ENCODE measurements at regions not wholly inside any gene's neighbourhood (a gene's known extent, or its start where the extent isn't known, plus 50 kb on each side); places are given as distances from the start of the nearest gene placed in this dataset.
"Not testable (repeated sequence)": the region's sequence is repeated elsewhere in the genome, so short reads cannot be mapped to it uniquely, and the experiment has no call there.

DNA sequence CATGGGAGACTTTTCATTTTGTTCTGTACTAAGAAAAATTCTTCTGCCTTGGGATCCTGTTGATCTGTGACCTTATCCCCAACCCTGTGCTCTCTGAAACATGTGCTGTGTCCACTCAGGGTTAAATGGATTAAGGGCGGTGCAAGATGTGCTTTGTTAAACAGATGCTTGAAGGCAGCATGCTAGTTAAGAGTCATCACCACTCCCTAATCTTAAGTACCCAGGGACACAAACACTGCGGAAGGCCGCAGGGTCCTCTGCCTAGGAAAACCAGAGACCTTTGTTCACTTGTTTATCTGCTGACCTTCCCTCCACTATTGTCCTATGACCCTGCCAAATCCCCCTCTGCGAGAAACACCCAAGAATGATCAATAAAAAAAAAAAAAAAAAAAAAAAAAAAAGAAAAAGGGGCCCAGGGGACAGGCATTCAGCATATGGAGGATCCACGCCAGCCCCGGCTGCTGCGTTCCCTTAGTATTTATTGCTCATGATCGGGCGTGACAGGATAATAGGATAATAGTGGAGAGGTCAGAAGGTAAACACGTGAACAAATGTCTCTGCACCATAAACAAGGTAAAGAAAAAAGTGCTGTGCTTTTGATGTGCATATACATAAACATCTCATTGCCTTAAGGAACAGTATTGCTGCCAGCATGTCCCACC lies 113.7 kb upstream of the ZNF92 start:
- H3K4me3 ChIP-seq (ENCODE audit: low read depth, low read length); DNase-seq (ENCODE audit: low read depth): not testable (repeated sequence)

GRCh38 chr7:65254061-65254460 lies 119.6 kb upstream of the ZNF92 start:
- no peak for DNase-seq (ENCODE audit: low read depth)
- H3K4me3 ChIP-seq (ENCODE audit: low read depth, low read length) = no peak overlapping the region

- peak overlapping the region; percentile 72 for H3K4me3 ChIP-seq (ENCODE audit: low read depth, low read length)
- DNase-seq (ENCODE audit: low read depth) = no peak
Observed at GRCh38 chr7:65251851-65252620, 121.6 kb upstream of the ZNF92 start.

DNA sequence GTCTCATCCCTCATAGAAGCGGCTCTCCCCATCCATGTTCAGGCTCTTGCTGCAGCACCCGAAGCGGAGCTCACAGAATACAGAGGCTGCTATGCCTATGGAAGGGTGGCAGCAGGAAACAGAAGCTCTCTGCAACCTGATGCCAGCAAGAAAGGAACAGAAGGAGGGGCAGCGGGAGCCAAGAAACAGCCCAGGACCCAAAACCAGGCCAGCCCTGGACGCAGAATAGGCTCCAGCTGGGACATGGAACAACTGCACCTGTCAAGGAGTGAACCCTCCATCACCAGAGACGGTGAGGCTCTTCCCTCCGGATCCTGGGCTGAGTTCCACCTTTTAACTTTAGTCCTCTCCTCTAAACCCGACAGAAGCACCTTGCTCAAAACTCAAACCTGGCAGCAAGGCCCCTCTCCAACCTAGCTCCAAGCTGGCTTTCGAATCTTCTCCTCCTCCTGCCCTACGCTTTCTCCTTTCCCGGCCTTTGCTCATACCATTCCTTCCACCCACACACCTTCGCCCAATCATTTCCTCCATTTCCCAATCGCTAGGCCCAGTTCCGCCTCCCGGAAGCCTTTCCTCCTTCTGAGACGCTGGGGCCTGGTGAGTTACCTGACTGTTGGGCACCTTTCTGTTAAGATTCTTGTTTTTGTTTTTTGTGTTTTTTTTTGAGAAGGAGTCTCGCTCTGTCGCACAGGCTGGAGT lies 122.8 kb upstream of the ZNF92 start:
- no peak for DNase-seq (ENCODE audit: low read depth)
- no peak overlapping the region for H3K4me3 ChIP-seq (ENCODE audit: low read depth, low read length)

DNA sequence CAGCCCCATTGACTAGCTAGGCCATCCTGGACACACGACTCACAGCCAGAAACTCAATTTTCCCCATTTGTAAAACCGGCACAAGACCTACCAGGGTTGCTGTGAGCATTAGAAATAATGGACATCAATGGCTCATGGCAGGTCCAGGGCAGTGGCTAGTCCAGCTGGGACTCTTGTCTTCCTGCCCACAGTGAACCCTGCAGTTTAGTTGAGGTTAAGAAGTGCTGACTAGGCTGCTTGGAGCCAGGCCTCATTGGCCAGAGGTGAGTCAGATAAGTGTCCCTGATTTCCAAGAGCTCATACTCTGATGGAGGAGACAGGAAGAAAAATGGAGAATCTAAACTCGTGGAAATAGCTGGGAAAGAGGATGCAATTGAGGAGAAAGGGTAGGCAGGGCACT lies 123.4 kb upstream of the ZNF92 start:
- DNase-seq (ENCODE audit: low read depth) = no peak
- no peak overlapping the region for H3K4me3 ChIP-seq (ENCODE audit: low read depth, low read length)

DNA sequence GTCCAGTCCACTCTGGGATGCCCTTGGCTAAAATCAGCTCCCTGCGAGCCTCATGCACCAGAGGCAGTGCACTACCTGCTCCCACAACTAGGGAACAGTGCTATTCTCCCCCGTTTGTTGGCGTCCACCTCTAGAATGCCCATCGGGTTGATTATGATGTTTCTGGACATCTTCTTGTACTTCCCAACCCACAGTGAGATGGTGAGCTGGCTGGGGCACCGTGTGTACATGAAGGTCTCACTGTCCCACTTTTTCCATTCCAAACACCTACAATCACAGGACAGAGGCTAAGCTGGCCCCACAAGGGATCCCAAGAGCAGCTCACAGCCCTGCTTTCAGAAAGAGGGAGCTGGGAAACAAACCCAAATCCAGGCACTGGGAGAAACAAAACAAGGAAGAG lies 126.2 kb upstream of the ZNF92 start:
- H3K4me3 ChIP-seq (ENCODE audit: low read depth, low read length) = no peak overlapping the region

GRCh38 chr7:65239707-65240352 lies 133.8 kb upstream of the ZNF92 start:
- no peak for DNase-seq (ENCODE audit: low read depth)
- H3K4me3 ChIP-seq (ENCODE audit: low read depth, low read length) = peak overlapping the region; percentile 50

More for the DNA sequence above, 126.2 kb upstream of the ZNF92 start:
- no peak for DNase-seq (ENCODE audit: low read depth)

DNA sequence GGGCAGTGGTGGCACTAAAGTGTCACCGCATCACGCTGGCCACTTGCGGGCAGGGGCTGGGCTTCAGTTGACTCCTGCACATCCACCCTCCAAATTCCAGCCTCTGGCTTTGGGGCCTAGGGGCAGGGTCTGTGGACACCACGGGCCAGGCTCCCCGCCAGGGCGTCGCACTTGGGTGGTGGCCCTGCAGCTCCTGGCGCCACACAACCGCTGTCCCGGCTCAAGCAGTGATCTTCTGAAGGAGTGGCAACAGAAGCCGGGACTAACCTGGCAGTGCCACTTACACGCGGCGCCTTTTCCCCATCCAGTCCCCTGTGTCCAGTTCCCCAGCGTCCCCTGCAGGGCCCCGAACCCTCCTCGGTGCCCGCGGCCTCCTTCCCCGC lies 134.3 kb upstream of the ZNF92 start:
- peak overlapping the region; percentile 50 for H3K4me3 ChIP-seq (ENCODE audit: low read depth, low read length)
- no peak for DNase-seq (ENCODE audit: low read depth)

- no peak for DNase-seq (ENCODE audit: low read depth)
- no peak overlapping the region for H3K4me3 ChIP-seq (ENCODE audit: low read depth, low read length)
Observed at GRCh38 chr7:65238785-65239184, 134.9 kb upstream of the ZNF92 start.

DNA sequence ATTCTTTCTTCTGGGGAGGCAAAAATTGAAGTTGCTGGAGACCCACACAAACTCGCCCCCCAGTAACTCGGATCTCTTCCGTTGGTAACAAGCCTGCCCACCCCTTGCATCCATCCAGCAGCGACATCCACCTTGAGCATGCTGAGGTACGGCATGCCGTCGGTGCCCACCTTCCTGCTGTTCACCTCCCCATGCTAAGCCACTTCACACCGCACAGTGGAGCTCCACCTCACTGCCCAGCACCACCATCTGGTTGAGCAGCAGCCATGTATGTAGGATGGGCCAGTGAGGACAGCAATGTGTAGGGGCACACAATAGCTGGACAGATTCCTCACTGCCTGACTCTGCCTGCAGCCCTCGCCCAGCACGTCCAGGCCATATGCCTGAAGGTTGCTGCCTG lies 138.1 kb upstream of the ZNF92 start:
- no peak overlapping the region for H3K4me3 ChIP-seq (ENCODE audit: low read depth, low read length)
- DNase-seq (ENCODE audit: low read depth) = no peak

GRCh38 chr7:65233409-65234034 lies 140.1 kb upstream of the ZNF92 start:
- DNase-seq (ENCODE audit: low read depth) = no peak
- H3K4me3 ChIP-seq (ENCODE audit: low read depth, low read length) = no peak overlapping the region

DNA sequence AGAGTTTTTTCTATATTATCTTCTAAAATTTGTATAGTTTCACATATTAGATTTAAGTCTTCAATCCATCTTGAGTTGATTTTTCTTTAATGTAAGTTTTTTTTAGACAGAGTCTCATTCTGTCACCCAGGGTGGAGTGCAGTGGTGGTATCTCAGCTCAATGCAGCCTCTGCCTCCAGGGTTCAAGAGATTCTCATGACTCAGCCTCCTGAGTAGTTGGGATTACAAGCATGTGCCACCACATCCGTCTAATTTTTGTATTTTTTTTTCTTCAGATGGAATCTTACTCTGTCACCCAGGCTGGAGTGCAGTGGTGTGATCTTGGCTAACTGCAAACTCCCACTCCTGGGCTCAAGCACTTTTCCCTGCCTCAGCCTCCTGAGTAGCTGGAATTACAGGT lies 143.4 kb upstream of the ZNF92 start:
- no peak for DNase-seq (ENCODE audit: low read depth)
- H3K4me3 ChIP-seq (ENCODE audit: low read depth, low read length) = no peak overlapping the region

DNA sequence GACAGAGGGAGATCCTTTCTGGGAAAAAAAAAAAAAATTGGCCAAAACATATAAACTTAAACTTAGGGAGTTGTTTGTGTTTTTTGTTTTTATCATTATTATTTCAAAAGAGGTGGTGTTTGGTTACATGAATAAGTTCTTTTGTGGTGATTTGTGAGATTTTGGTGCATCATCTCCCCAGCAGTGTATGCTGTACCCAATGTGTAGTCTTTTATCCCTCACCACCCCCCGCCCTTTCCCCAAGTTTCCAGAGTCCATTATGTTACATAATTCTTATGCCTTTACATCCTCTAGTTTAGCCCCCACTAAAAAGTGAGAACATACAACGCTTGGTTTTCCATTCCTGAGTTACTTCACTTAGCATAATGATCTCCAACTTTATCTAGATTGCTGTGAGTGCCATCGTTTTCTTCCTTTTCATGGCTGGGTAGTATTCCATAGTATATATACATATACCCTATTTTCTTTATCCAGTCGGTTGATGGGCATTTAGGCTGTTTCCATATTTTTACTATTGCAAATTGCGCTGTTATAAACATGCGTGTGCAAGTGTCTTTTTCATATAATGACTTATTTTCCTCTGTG lies 148.1 kb upstream of the ZNF92 start:
- no peak overlapping the region for H3K4me3 ChIP-seq (ENCODE audit: low read depth, low read length)
- no peak for DNase-seq (ENCODE audit: low read depth)

GRCh38 chr7:65222655-65223054 lies 151.0 kb upstream of the ZNF92 start:
- no peak for DNase-seq (ENCODE audit: low read depth)
- no peak overlapping the region for H3K4me3 ChIP-seq (ENCODE audit: low read depth, low read length)

GRCh38 chr7:65221683-65222082 lies 152.0 kb upstream of the ZNF92 start:
- no peak for DNase-seq (ENCODE audit: low read depth)

GRCh38 chr7:65219623-65220022 lies 154.0 kb upstream of the ZNF92 start:
- DNase-seq (ENCODE audit: low read depth) = no peak

More at GRCh38 chr7:65221683-65222082, 152.0 kb upstream of the ZNF92 start:
- no peak overlapping the region for H3K4me3 ChIP-seq (ENCODE audit: low read depth, low read length)

GRCh38 chr7:65216469-65216868 lies 157.2 kb upstream of the ZNF92 start:
- DNase-seq (ENCODE audit: low read depth) = no peak

More at GRCh38 chr7:65219623-65220022, 154.0 kb upstream of the ZNF92 start:
- H3K4me3 ChIP-seq (ENCODE audit: low read depth, low read length) = no peak overlapping the region

GRCh38 chr7:65213260-65213659 lies 160.4 kb upstream of the ZNF92 start:
- DNase-seq (ENCODE audit: low read depth); H3K4me3 ChIP-seq (ENCODE audit: low read depth, low read length): not testable (repeated sequence)

More at GRCh38 chr7:65216469-65216868, 157.2 kb upstream of the ZNF92 start:
- H3K4me3 ChIP-seq (ENCODE audit: low read depth, low read length) = no peak overlapping the region

GRCh38 chr7:65199221-65199620 lies 174.4 kb upstream of the ZNF92 start:
- DNase-seq (ENCODE audit: low read depth); H3K4me3 ChIP-seq (ENCODE audit: low read depth, low read length): not testable (repeated sequence)
